ENCODE measurements at regions not wholly inside any gene's neighbourhood (a gene's known extent, or its start where the extent isn't known, plus 50 kb on each side); places are given as distances from the start of the nearest gene placed in this dataset.

GRCh38 chr22:48713272-48714205 lies 1114.1 kb downstream of the BRD1 start:
- no peak for TF ChIP-seq CTCF (IDR thresholded peaks at IDR 0.05; ENCODE audit: insufficient read depth, low read depth, low read length, missing control alignments)
- no peak for DNase-seq (ENCODE audit: low read depth)

GRCh38 chr22:48712558-48713271 lies 1115.0 kb downstream of the BRD1 start:
- TF ChIP-seq CTCF (IDR thresholded peaks at IDR 0.05; ENCODE audit: insufficient read depth, low read depth, low read length, missing control alignments): no peak
- no peak for DNase-seq (ENCODE audit: low read depth)
- no peak overlapping the region for H3K4me3 ChIP-seq (ENCODE audit: low read length)

More at GRCh38 chr22:48713272-48714205, 1114.1 kb downstream of the BRD1 start:
- H3K4me3 ChIP-seq (ENCODE audit: low read length): no peak overlapping the region

GRCh38 chr22:48711669-48712068 lies 1116.0 kb downstream of the BRD1 start:
- no peak for DNase-seq (ENCODE audit: low read depth)
- TF ChIP-seq CTCF (IDR thresholded peaks at IDR 0.05; ENCODE audit: insufficient read depth, low read depth, low read length, missing control alignments): no peak

GRCh38 chr22:48711031-48711431 lies 1116.6 kb downstream of the BRD1 start:
- H3K4me3 ChIP-seq (ENCODE audit: low read length): no peak overlapping the region
- DNase-seq (ENCODE audit: low read depth): no peak
- TF ChIP-seq CTCF (IDR thresholded peaks at IDR 0.05; ENCODE audit: insufficient read depth, low read depth, low read length, missing control alignments): no peak

More at GRCh38 chr22:48711669-48712068, 1116.0 kb downstream of the BRD1 start:
- H3K4me3 ChIP-seq (ENCODE audit: low read length): no peak overlapping the region

GRCh38 chr22:48710410-48710809 lies 1117.3 kb downstream of the BRD1 start:
- no peak for DNase-seq (ENCODE audit: low read depth)
- no peak overlapping the region for H3K4me3 ChIP-seq (ENCODE audit: low read length)
- TF ChIP-seq CTCF (IDR thresholded peaks at IDR 0.05; ENCODE audit: insufficient read depth, low read depth, low read length, missing control alignments): no peak

- DNase-seq (ENCODE audit: low read depth): no peak
Measured at GRCh38 chr22:48709976-48710375, 1117.7 kb downstream of the BRD1 start.

More at GRCh38 chr22:48709976-48710375, 1117.7 kb downstream of the BRD1 start:
- H3K4me3 ChIP-seq (ENCODE audit: low read length): no peak overlapping the region
- TF ChIP-seq CTCF (IDR thresholded peaks at IDR 0.05; ENCODE audit: insufficient read depth, low read depth, low read length, missing control alignments): no peak

Data from epithelial cell of esophagus (primary cell).